ENCODE measurements at regions not wholly inside any gene's neighbourhood (a gene's known extent, or its start where the extent isn't known, plus 50 kb on each side); places are given as distances from the start of the nearest gene placed in this dataset.

GRCh38 chr7:118022546-118022945, 149.3 kb upstream of the CTTNBP2 start:
- no peak for TF ChIP-seq CTCF (IDR thresholded peaks at IDR 0.05; ENCODE audit: low read length)
- no peak for TF ChIP-seq EZH2phosphoT487 (IDR thresholded peaks at IDR 0.05; ENCODE audit: low read length)

Data from MM.1S (cell line).